Astrocyte (in vitro differentiated cells and primary cell): ENCODE measurements at regions not wholly inside any gene's neighbourhood (a gene's known extent, or its start where the extent isn't known, plus 50 kb on each side); places are given as distances from the start of the nearest gene placed in this dataset.

Experiments used
- DNase-seq: peaks from one replicate; pipeline ENCODE4 v3.0.0-alpha.2; 2010; ENCODE audit warnings: low read depth
- FAIRE-seq: peaks from 2 replicates; lab custom pipeline; 2011; peaks lifted over from hg19 to GRCh38; lab: Jason Lieb, UNC
- H2AFZ ChIP-seq: 2 replicates; pipeline ENCODE4 v1.6.0; 2012; ENCODE audit warnings: low read depth, low read length, inconsistent platforms
- H3K27ac ChIP-seq: 2 replicates; pipeline ENCODE4 v1.5.1; 2011; ENCODE audit warnings: low read depth, low read length, inconsistent platforms
- H3K27me3 ChIP-seq: 2 replicates; pipeline ENCODE4 v1.6.0; 2011; ENCODE audit warnings: low read length, inconsistent platforms; ENCODE audit not compliant: insufficient read depth
- H3K36me3 ChIP-seq: 2 replicates; pipeline ENCODE4 v1.5.1; 2011; ENCODE audit warnings: low read length, inconsistent platforms; ENCODE audit not compliant: insufficient read depth
- H3K4me1 ChIP-seq: 2 replicates; pipeline ENCODE4 v1.5.1; 2011; ENCODE audit warnings: low read length, inconsistent platforms; ENCODE audit not compliant: insufficient read depth
- H3K4me2 ChIP-seq: 2 replicates; pipeline ENCODE4 v1.6.0; 2012; ENCODE audit warnings: low read length, inconsistent platforms
- H3K4me3 ChIP-seq: 2 replicates; pipeline ENCODE4 v1.5.1; 2011; ENCODE audit warnings: low read depth, mild to moderate bottlenecking, low read length, inconsistent platforms; ENCODE audit not compliant: insufficient read depth
- H3K79me2 ChIP-seq: 2 replicates; pipeline ENCODE4 v1.6.0; 2012; ENCODE audit warnings: mild to moderate bottlenecking, low read length, inconsistent platforms; ENCODE audit not compliant: insufficient read depth
- H3K9ac ChIP-seq: 2 replicates; pipeline ENCODE4 v1.6.0; 2012; ENCODE audit warnings: mild to moderate bottlenecking, low read length, inconsistent platforms
- H3K9me3 ChIP-seq: 2 replicates; pipeline ENCODE4 v1.5.1; 2012; ENCODE audit warnings: low read depth, mild to moderate bottlenecking, low read length, inconsistent platforms; ENCODE audit not compliant: insufficient read depth
- H4K20me1 ChIP-seq: 2 replicates; pipeline ENCODE4 v1.6.0; 2012; ENCODE audit warnings: low read length, inconsistent platforms; ENCODE audit not compliant: insufficient read depth
- H3K27ac Mint-ChIP-seq: one replicate; pipeline ENCODE4 v1.8.0; 2021; ENCODE audit warnings: mild to moderate bottlenecking, mixed read lengths; ENCODE audit not compliant: unreplicated experiment
- H3K27me3 Mint-ChIP-seq: one replicate; pipeline ENCODE4 v1.8.0; 2021; ENCODE audit warnings: low read depth, mixed read lengths; ENCODE audit not compliant: unreplicated experiment
- H3K36me3 Mint-ChIP-seq: one replicate; pipeline ENCODE4 v1.8.0; 2021; ENCODE audit warnings: low read depth, mixed read lengths; ENCODE audit not compliant: unreplicated experiment
- H3K4me1 Mint-ChIP-seq: one replicate; pipeline ENCODE4 v1.8.0; 2021; ENCODE audit warnings: low read depth, mixed read lengths; ENCODE audit not compliant: unreplicated experiment
- H3K4me3 Mint-ChIP-seq: one replicate; pipeline ENCODE4 v1.8.0; 2021; ENCODE audit warnings: mild to moderate bottlenecking, moderate library complexity, mixed read lengths; ENCODE audit not compliant: unreplicated experiment
- H3K9me3 Mint-ChIP-seq: one replicate; pipeline ENCODE4 v1.8.0; 2021; ENCODE audit warnings: mild to moderate bottlenecking, mixed read lengths; ENCODE audit not compliant: unreplicated experiment
- EZH2 ChIP-seq: IDR thresholded peaks from 2 replicates; pipeline ENCODE4 v1.6.1; 2012; ENCODE audit warnings: mild to moderate bottlenecking, low read length, inconsistent platforms; ENCODE audit not compliant: insufficient read depth
- TF ChIP-seq, protein P1 (sequence below): IDR thresholded peaks from 2 replicates; pipeline ENCODE4 v1.5.1; 2011; ENCODE audit warnings: low read depth, mild to moderate bottlenecking, inconsistent platforms, low read length, moderate library complexity; ENCODE audit not compliant: insufficient read depth

DNA sequence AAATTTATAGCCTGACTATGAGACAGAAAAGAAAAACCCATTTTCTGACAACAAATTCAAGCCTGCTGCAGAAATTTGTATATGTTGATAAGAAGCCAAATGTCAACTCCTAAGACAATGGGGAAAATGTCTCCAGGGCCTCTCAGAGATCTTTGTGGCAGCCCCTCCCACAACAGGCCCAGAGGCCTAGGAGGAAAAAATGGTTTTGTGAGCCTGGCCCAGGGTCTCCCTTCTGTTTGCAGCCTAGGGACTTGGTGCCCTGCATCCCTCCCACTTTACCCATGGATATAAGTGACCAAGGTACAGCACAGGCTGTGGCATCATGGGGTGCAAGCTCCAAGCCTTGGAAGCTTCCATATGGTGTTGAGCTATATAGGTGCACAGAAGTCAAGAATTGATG, 740.2 kb downstream of the SEMA5A start:
- Histone ChIP-seq H4K20me1 (no peaks in the 10 kb centered on the region), H3K79me2 (no peaks in the 10 kb centered on the region), H3K4me3 (no peak overlapping the region), H3K9me3 (peaks cover 5% of the 10 kb centered on the region), H3K9ac (no peak overlapping the region), H3K4me1 (no peaks in the 10 kb centered on the region), H3K36me3 (no peaks in the 10 kb centered on the region), H3K27me3 (no peaks in the 10 kb centered on the region), H3K27ac (no peak overlapping the region), H3K4me2 (no peak overlapping the region), H2AFZ (no peak overlapping the region)
- Mint-ChIP-seq H3K27me3 (no peaks in the 10 kb centered on the region), H3K27ac (no peak overlapping the region), H3K4me3 (no peak overlapping the region), H3K9me3 (peaks cover 18% of the 10 kb centered on the region), H3K36me3 (peaks cover 2% of the 10 kb centered on the region), H3K4me1 (peaks cover 2% of the 10 kb centered on the region)
- no peak for DNase-seq
- no peak for FAIRE-seq
- TF ChIP-seq, protein P1, sequence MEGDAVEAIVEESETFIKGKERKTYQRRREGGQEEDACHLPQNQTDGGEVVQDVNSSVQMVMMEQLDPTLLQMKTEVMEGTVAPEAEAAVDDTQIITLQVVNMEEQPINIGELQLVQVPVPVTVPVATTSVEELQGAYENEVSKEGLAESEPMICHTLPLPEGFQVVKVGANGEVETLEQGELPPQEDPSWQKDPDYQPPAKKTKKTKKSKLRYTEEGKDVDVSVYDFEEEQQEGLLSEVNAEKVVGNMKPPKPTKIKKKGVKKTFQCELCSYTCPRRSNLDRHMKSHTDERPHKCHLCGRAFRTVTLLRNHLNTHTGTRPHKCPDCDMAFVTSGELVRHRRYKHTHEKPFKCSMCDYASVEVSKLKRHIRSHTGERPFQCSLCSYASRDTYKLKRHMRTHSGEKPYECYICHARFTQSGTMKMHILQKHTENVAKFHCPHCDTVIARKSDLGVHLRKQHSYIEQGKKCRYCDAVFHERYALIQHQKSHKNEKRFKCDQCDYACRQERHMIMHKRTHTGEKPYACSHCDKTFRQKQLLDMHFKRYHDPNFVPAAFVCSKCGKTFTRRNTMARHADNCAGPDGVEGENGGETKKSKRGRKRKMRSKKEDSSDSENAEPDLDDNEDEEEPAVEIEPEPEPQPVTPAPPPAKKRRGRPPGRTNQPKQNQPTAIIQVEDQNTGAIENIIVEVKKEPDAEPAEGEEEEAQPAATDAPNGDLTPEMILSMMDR: no peak
- TF ChIP-seq EZH2: no peak

- no peaks in the 10 kb centered on the region for H3K4me1 ChIP-seq
- DNase-seq (peak; percentile 37), FAIRE-seq (peak; percentile 5)
- Mint-ChIP-seq H3K27me3 (no peaks in the 10 kb centered on the region), H3K4me3 (no peak overlapping the region), H3K27ac (no peak overlapping the region), H3K9me3 (peaks cover 18% of the 10 kb centered on the region), H3K36me3 (peaks cover 2% of the 10 kb centered on the region), H3K4me1 (peaks cover 2% of the 10 kb centered on the region)
- H3K4me2 ChIP-seq: no peak overlapping the region
- H3K27ac ChIP-seq: no peak overlapping the region
- no peaks in the 10 kb centered on the region for H4K20me1 ChIP-seq
- no peak for TF ChIP-seq EZH2
- TF ChIP-seq, protein P1: no peak
- no peak overlapping the region for H2AFZ ChIP-seq
- peaks cover 5% of the 10 kb centered on the region for H3K9me3 ChIP-seq
- no peaks in the 10 kb centered on the region for H3K36me3 ChIP-seq
- H3K4me3 ChIP-seq: no peak overlapping the region
- H3K9ac ChIP-seq: no peak overlapping the region
- H3K27me3 ChIP-seq: no peaks in the 10 kb centered on the region
- H3K79me2 ChIP-seq: no peaks in the 10 kb centered on the region
Observed at GRCh38 chr5:8807636-8808035, 738.2 kb downstream of the SEMA5A start.

- Mint-ChIP-seq H3K4me1 (peaks cover 2% of the 10 kb centered on the region), H3K36me3 (peaks cover 3% of the 10 kb centered on the region), H3K4me3 (no peak overlapping the region), H3K27ac (no peak overlapping the region), H3K27me3 (no peaks in the 10 kb centered on the region), H3K9me3 (peaks cover 16% of the 10 kb centered on the region)
- Histone ChIP-seq H3K9me3 (no peaks in the 10 kb centered on the region), H3K4me1 (no peaks in the 10 kb centered on the region), H3K4me2 (no peak overlapping the region), H3K27ac (no peak overlapping the region), H3K79me2 (no peaks in the 10 kb centered on the region), H2AFZ (no peak overlapping the region), H4K20me1 (no peaks in the 10 kb centered on the region), H3K27me3 (no peaks in the 10 kb centered on the region), H3K9ac (no peak overlapping the region), H3K4me3 (no peak overlapping the region), H3K36me3 (no peaks in the 10 kb centered on the region)
- no peak for TF ChIP-seq EZH2
- TF ChIP-seq, protein P1: no peak
- no peak for DNase-seq
- no peak for FAIRE-seq
Observed at GRCh38 chr5:8811581-8811980, 734.3 kb downstream of the SEMA5A start.
